ENCODE measurements at regions not wholly inside any gene's neighbourhood (a gene's known extent, or its start where the extent isn't known, plus 50 kb on each side); places are given as distances from the start of the nearest gene placed in this dataset.

GRCh38 chr11:92306966-92307510 is 82.4 kb downstream of the FAT3 start:
- TF ChIP-seq CTCF (IDR thresholded peaks at IDR 0.05; ENCODE audit: low read depth, low read length), result no peak
- H3K4me3 ChIP-seq (ENCODE audit: low read depth, low read length), result no peak overlapping the region

DNA sequence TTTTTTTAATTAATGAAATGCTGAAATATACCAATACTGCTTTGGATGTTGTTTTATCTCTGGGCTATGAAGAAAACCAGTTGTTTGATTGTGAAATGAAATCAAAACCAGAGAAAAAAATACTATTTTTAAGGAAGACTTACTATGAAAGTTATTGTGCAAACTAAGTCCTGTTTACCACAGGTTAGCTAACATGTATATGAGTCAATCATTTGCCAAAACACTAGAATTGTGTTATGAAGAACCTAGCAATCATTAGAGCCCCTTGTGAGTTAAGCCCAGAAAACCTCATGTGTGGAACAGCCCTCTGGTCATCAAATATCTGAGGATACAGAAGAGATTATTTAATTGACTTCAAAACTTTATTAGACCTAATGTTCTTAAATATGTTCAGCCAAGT is 83.7 kb downstream of the FAT3 start:
- no peak overlapping the region for H3K4me3 ChIP-seq (ENCODE audit: low read depth, low read length)
- TF ChIP-seq CTCF (IDR thresholded peaks at IDR 0.05; ENCODE audit: low read depth, low read length), result no peak

- no peak overlapping the region for H3K4me3 ChIP-seq (ENCODE audit: low read depth, low read length)
- no peak for TF ChIP-seq CTCF (IDR thresholded peaks at IDR 0.05; ENCODE audit: low read depth, low read length)
These were observed 87.2 kb downstream of the FAT3 start for GRCh38 chr11:92311616-92312449.

DNA sequence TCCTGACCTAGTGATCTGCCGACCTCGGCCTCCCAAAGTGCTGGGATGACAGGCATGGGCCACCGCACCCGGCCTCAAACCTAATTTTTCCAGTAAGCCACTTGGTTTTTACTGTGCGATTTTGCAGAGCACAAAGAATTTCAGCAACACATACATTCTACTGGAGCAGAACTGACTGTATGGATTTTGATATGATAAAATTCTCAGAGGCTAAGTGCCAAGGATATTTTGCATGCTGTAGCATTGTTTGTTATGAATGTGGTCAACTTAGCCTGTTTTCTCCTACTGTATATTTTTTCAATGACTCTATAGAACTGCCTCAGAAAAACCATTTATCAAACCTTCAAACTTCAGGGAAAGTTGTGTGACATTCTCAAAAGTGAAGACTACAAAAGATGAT is 89.2 kb downstream of the FAT3 start:
- TF ChIP-seq CTCF (IDR thresholded peaks at IDR 0.05; ENCODE audit: low read depth, low read length), result no peak
- H3K4me3 ChIP-seq (ENCODE audit: low read depth, low read length), result no peak overlapping the region

DNA sequence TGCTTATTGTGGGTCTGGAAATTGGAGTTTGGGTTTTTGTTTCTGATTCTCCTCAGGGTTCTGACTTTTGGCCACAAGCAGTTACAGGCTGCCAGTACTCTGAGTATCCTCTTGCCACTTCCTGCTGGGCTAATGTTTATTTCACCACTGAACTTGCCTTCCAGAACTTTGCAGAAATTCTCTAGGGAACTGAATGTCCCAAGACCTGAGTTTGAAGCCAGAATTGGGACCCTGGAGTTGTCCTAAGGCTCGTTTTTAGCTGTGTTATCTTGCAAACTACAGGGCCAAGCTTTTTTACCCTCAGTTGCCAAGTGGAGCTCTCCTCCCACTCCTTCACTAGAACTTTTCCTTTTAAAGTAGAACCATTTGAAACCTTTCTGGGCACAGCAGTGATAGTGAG is 89.9 kb downstream of the FAT3 start:
- TF ChIP-seq CTCF (IDR thresholded peaks at IDR 0.05; ENCODE audit: low read depth, low read length), result no peak
- no peak overlapping the region for H3K4me3 ChIP-seq (ENCODE audit: low read depth, low read length)

GRCh38 chr11:92316106-92316809 is 91.6 kb downstream of the FAT3 start:
- no peak overlapping the region for H3K4me3 ChIP-seq (ENCODE audit: low read depth, low read length)
- TF ChIP-seq CTCF (IDR thresholded peaks at IDR 0.05; ENCODE audit: low read depth, low read length), result no peak

DNA sequence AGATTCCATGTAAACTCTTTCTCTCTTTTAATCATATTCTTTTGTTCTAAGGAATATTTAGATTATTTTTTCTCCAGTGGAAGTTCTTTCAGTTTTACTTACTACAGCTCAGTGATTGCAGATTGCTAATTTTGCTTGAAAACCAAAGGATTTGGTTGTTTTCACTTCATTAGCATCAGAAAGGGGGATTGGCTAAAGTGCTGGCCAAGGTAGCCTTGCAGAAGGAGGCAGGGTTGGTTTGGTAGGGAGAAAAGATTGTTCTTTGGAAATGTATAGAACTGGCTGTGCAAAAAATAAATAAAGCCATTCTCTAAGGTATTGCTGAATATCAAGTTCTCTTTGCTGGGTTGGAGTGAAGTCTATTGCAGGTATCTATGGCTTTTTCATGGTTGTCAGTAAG is 92.6 kb downstream of the FAT3 start:
- no peak overlapping the region for H3K4me3 ChIP-seq (ENCODE audit: low read depth, low read length)
- TF ChIP-seq CTCF (IDR thresholded peaks at IDR 0.05; ENCODE audit: low read depth, low read length), result no peak
